ENCODE measurements at regions not wholly inside any gene's neighbourhood (a gene's known extent, or its start where the extent isn't known, plus 50 kb on each side); places are given as distances from the start of the nearest gene placed in this dataset.
"Not testable (repeated sequence)": the region's sequence is repeated elsewhere in the genome, so short reads cannot be mapped to it uniquely, and the experiment has no call there.

- TF ChIP-seq, protein P1, sequence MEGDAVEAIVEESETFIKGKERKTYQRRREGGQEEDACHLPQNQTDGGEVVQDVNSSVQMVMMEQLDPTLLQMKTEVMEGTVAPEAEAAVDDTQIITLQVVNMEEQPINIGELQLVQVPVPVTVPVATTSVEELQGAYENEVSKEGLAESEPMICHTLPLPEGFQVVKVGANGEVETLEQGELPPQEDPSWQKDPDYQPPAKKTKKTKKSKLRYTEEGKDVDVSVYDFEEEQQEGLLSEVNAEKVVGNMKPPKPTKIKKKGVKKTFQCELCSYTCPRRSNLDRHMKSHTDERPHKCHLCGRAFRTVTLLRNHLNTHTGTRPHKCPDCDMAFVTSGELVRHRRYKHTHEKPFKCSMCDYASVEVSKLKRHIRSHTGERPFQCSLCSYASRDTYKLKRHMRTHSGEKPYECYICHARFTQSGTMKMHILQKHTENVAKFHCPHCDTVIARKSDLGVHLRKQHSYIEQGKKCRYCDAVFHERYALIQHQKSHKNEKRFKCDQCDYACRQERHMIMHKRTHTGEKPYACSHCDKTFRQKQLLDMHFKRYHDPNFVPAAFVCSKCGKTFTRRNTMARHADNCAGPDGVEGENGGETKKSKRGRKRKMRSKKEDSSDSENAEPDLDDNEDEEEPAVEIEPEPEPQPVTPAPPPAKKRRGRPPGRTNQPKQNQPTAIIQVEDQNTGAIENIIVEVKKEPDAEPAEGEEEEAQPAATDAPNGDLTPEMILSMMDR (optimal IDR thresholded peaks at IDR 0.05 in 1 of 3, IDR thresholded peaks at IDR 0.05 in 1 of 3, conservative IDR thresholded peaks at IDR 0.05 in 1 of 3; ENCODE audit: extremely low read depth in 1 of 3, insufficient read depth in 2 of 3, low read length in 3 of 3): no peak
- no peak for TF ChIP-seq EZH2 (IDR thresholded peaks at IDR 0.05; ENCODE audit: low read length)
- no peaks in the 10 kb centered on the region for H3K27me3 ChIP-seq (ENCODE audit: control insufficient read depth, extremely low read depth, insufficient read depth, low read length)
- dilution Hi-C loops (cut with MboI; ENCODE audit: extremely low pct_ligation_motif_present, low sequenced_read_pairs): no loop called here
- no peak overlapping the region for H3K4me2 ChIP-seq (ENCODE audit: control insufficient read depth, extremely low read depth, insufficient read depth, low read depth, low read length)
- no peaks in the 10 kb centered on the region for H3K9me3 ChIP-seq (ENCODE audit: control insufficient read depth, low read depth, low read length)
- H3K4me3 ChIP-seq (ENCODE audit: control insufficient read depth in 2 of 3, extremely low read depth in 1 of 3, insufficient read depth in 2 of 3, low read depth in 1 of 3, low read length in 3 of 3): no peak overlapping the region
- H3K9ac ChIP-seq (ENCODE audit: control insufficient read depth, extremely low read depth, insufficient read depth, low read length): no peak overlapping the region
- no peaks in the 10 kb centered on the region for H3K9me1 ChIP-seq (ENCODE audit: control insufficient read depth, extremely low read depth, insufficient read depth, low read length)
- no peaks in the 10 kb centered on the region for H3K4me1 ChIP-seq (ENCODE audit: control insufficient read depth, extremely low read depth, insufficient read depth, low read length)
- no peak for DNase-seq (ENCODE audit: low read depth, low spot score)
- no peaks in the 10 kb centered on the region for H3K79me2 ChIP-seq (ENCODE audit: control insufficient read depth, insufficient read depth, low read length)
- H3K27ac ChIP-seq (ENCODE audit: control insufficient read depth, insufficient read depth, low read length): no peak overlapping the region
- FAIRE-seq: no peak
- H2AFZ ChIP-seq (ENCODE audit: control insufficient read depth, low read length): no peak overlapping the region
- H4K20me1 ChIP-seq (ENCODE audit: control insufficient read depth, extremely low read depth, insufficient read depth, low read length): no peaks in the 10 kb centered on the region
- no peaks in the 10 kb centered on the region for H3K36me3 ChIP-seq (ENCODE audit: control insufficient read depth in 2 of 2, extremely low read depth in 1 of 2, insufficient read depth in 2 of 2, low read length in 2 of 2)
Observed at GRCh38 chrX:99242001-99242400, 1168.1 kb downstream of the PCDH19 start.

DNA sequence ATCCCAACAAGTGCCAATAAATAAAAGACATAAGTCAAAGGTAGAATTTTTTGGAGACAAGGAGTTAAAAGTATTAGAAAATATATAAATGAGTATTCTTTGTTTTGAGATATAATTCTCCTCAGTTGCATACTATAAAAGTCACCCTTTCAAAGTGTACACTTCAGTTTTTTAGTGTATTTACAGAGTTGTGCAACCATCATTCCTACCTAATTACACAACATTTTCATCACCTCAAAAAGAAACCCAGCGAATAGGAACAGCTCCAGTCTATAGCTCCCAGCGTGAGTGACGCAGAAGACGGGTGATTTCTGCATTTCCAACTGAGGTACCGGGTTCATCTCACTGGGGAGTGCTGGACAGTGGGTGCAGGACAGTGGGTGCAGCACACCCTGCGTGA, 1175.7 kb downstream of the PCDH19 start:
- H4K20me1 ChIP-seq (ENCODE audit: control insufficient read depth, extremely low read depth, insufficient read depth, low read length); H3K9ac ChIP-seq (ENCODE audit: control insufficient read depth, extremely low read depth, insufficient read depth, low read length); H3K4me3 ChIP-seq (ENCODE audit: control insufficient read depth in 2 of 3, extremely low read depth in 1 of 3, insufficient read depth in 2 of 3, low read depth in 1 of 3, low read length in 3 of 3); FAIRE-seq; dilution Hi-C loops (cut with MboI; ENCODE audit: extremely low pct_ligation_motif_present, low sequenced_read_pairs); H3K79me2 ChIP-seq (ENCODE audit: control insufficient read depth, insufficient read depth, low read length); H3K9me3 ChIP-seq (ENCODE audit: control insufficient read depth, low read depth, low read length); H2AFZ ChIP-seq (ENCODE audit: control insufficient read depth, low read length); H3K4me2 ChIP-seq (ENCODE audit: control insufficient read depth, extremely low read depth, insufficient read depth, low read depth, low read length); DNase-seq (ENCODE audit: low read depth, low spot score); H3K4me1 ChIP-seq (ENCODE audit: control insufficient read depth, extremely low read depth, insufficient read depth, low read length); H3K27me3 ChIP-seq (ENCODE audit: control insufficient read depth, extremely low read depth, insufficient read depth, low read length); H3K27ac ChIP-seq (ENCODE audit: control insufficient read depth, insufficient read depth, low read length); H3K9me1 ChIP-seq (ENCODE audit: control insufficient read depth, extremely low read depth, insufficient read depth, low read length); H3K36me3 ChIP-seq (ENCODE audit: control insufficient read depth in 2 of 2, extremely low read depth in 1 of 2, insufficient read depth in 2 of 2, low read length in 2 of 2): not testable (repeated sequence)

DNA sequence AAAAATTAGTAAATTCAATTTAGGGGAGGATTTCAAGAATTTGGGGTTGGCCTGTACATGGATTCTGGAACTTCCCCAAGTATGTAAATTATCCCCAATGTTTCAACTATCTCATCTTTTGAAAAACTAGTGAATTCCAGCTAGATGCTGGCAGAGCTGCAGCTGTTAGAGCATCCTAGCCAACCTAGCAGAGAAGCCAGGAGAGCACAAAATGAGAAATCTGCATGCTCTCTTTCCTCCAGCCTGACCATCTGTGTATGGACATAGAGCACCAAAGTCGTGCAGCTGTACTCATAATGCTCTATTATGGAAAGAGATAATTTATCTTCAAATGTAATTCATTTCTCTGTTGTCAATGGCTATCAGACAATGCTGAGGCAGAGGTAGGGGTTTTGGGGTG, 1217.7 kb downstream of the PCDH19 start:
- Histone ChIP-seq H3K79me2 (ENCODE audit: control insufficient read depth, insufficient read depth, low read length) (no peaks in the 10 kb centered on the region), H3K9me1 (ENCODE audit: control insufficient read depth, extremely low read depth, insufficient read depth, low read length) (no peaks in the 10 kb centered on the region), H2AFZ (ENCODE audit: control insufficient read depth, low read length) (no peak overlapping the region), H3K36me3 (ENCODE audit: control insufficient read depth in 2 of 2, extremely low read depth in 1 of 2, insufficient read depth in 2 of 2, low read length in 2 of 2) (no peaks in the 10 kb centered on the region), H3K9ac (ENCODE audit: control insufficient read depth, extremely low read depth, insufficient read depth, low read length) (no peak overlapping the region), H3K9me3 (ENCODE audit: control insufficient read depth, low read depth, low read length) (no peaks in the 10 kb centered on the region), H3K27ac (ENCODE audit: control insufficient read depth, insufficient read depth, low read length) (no peak overlapping the region), H3K4me3 (ENCODE audit: control insufficient read depth in 2 of 3, extremely low read depth in 1 of 3, insufficient read depth in 2 of 3, low read depth in 1 of 3, low read length in 3 of 3) (no peak overlapping the region), H3K4me2 (ENCODE audit: control insufficient read depth, extremely low read depth, insufficient read depth, low read depth, low read length) (no peak overlapping the region), H4K20me1 (ENCODE audit: control insufficient read depth, extremely low read depth, insufficient read depth, low read length) (no peaks in the 10 kb centered on the region), H3K27me3 (ENCODE audit: control insufficient read depth, extremely low read depth, insufficient read depth, low read length) (no peaks in the 10 kb centered on the region), H3K4me1 (ENCODE audit: control insufficient read depth, extremely low read depth, insufficient read depth, low read length) (no peaks in the 10 kb centered on the region)
- DNase-seq (ENCODE audit: low read depth, low spot score): no peak
- no peak for FAIRE-seq
- TF ChIP-seq, protein P1 (optimal IDR thresholded peaks at IDR 0.05 in 1 of 3, IDR thresholded peaks at IDR 0.05 in 1 of 3, conservative IDR thresholded peaks at IDR 0.05 in 1 of 3; ENCODE audit: extremely low read depth in 1 of 3, insufficient read depth in 2 of 3, low read length in 3 of 3): no peak
- TF ChIP-seq EZH2 (IDR thresholded peaks at IDR 0.05; ENCODE audit: low read length): no peak
- dilution Hi-C loops (cut with MboI; ENCODE audit: extremely low pct_ligation_motif_present, low sequenced_read_pairs): no loop called here

All from keratinocyte (primary cell).